ENCODE measurements at regions not wholly inside any gene's neighbourhood (a gene's known extent, or its start where the extent isn't known, plus 50 kb on each side); places are given as distances from the start of the nearest gene placed in this dataset.

- TF ChIP-seq CTCF (IDR thresholded peaks at IDR 0.05) (no peak), SIN3A (IDR thresholded peaks at IDR 0.05; ENCODE audit: borderline replicate concordance, insufficient read depth, low read depth, low read length) (no peak), POLR2AphosphoS5 (IDR thresholded peaks at IDR 0.05; ENCODE audit: low read depth, low read length) (no peak), REST (IDR thresholded peaks at IDR 0.05; ENCODE audit: insufficient read depth in 1 of 2, low read depth in 2 of 2, low read length in 1 of 2) (no peak)
Observed at GRCh38 chr11:37671321-37671720, 1073.3 kb upstream of the RAG2 start.

Data from Panc1 (cell line).